SU-DHL-6 (cell line): ENCODE measurements at regions not wholly inside any gene's neighbourhood (a gene's known extent, or its start where the extent isn't known, plus 50 kb on each side); places are given as distances from the start of the nearest gene placed in this dataset.

Source experiments
- EZH2phosphoT487 ChIP-seq: fragments of 200-600 bp; sonication (generic), shearing (Covaris generic); conservative IDR thresholded peaks from 2 replicates; pipeline ENCODE4 v1.6.1; 2018; ENCODE audit warnings: mild to moderate bottlenecking, antibody characterized with exemption, low read length, moderate library complexity, mixed read lengths
- TF ChIP-seq, protein P1 (sequence below): fragments of 200-600 bp; sonication (generic); IDR thresholded peaks from one replicate; pipeline ENCODE4 v1.5.1; 2017; ENCODE audit warnings: antibody characterized with exemption, mild to moderate bottlenecking, low read length, moderate library complexity; ENCODE audit not compliant: insufficient read depth, poor library complexity, severe bottlenecking

DNA sequence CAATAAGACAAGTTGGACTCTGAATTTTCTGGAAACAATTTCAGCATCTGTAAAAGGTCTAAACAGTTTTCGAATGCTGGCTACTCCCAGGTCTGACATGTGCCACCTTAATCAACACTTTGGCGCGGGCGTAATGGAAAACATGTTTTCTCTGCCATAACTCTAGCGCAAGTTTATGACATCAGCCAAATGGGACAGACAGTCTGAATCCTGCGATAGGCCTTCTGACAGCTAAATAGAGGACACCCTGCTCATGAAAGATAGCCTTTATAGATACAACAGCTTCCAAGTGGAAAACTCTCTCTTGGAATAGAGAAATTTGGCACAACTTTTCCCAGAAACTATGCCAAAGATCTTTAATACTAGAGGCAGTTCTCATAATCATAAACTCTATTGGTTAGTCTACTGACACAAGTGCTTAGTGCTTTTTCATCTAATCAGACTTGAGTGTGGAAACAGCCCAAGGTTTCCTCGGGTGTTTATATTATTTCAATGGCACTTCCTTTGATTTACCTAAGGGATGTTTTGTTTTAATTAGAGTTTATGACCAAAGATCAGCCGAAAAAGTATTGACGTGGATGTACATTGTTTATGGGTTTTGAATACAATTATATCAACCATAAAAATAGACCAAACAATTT, 120.1 kb upstream of the DPH6 start:
- TF ChIP-seq, protein P1, sequence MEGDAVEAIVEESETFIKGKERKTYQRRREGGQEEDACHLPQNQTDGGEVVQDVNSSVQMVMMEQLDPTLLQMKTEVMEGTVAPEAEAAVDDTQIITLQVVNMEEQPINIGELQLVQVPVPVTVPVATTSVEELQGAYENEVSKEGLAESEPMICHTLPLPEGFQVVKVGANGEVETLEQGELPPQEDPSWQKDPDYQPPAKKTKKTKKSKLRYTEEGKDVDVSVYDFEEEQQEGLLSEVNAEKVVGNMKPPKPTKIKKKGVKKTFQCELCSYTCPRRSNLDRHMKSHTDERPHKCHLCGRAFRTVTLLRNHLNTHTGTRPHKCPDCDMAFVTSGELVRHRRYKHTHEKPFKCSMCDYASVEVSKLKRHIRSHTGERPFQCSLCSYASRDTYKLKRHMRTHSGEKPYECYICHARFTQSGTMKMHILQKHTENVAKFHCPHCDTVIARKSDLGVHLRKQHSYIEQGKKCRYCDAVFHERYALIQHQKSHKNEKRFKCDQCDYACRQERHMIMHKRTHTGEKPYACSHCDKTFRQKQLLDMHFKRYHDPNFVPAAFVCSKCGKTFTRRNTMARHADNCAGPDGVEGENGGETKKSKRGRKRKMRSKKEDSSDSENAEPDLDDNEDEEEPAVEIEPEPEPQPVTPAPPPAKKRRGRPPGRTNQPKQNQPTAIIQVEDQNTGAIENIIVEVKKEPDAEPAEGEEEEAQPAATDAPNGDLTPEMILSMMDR, result no peak
- no peak for TF ChIP-seq EZH2phosphoT487
